M059J (cell line): ENCODE measurements at regions not wholly inside any gene's neighbourhood (a gene's known extent, or its start where the extent isn't known, plus 50 kb on each side); places are given as distances from the start of the nearest gene placed in this dataset.
A peak's percentile ranks its signal among the peaks of the same experiment; 100 is the strongest.

Experiments
- DNase-seq: peaks from one replicate; pipeline ENCODE4 v3.0.0-alpha.2; 2012; ENCODE audit warnings: low read depth

DNA sequence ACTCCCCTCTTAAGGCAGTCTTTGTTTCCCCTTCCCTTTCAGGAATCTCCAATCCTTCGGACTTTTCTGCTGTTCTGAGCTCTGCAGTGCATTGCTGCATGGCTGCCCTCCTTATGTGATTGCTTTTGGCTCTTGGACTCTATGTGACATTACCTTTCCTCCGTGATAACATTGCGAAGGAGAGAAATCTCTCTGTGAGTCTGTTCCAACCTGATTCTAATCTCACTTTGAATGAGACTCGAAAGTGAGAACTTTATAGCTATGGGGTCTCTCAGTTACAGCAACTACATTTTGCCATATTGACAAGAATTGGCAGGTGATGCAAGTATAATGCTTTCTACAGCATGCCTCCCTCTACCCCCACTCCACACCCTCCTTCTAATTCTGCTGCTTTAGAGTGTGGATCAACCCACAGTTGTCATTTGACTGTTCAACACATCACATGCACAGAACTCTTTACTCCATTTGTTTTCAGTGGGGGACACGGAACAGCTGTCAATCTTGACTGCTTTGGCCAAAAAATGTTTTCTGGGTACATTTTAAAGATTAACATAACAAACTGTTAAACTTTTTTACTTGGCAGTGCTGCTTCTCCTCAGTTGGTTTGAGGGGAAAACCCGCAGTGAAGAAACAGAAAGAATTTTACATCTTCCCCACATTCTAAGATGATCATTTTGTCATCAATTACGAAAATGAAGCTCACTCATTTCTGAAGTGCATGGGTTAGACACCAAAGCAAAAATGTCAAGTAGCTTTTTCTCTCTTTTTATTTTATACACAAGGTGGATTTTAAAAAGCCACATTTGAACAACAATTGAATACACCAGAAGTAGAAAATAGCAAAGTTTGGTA is 125.5 kb upstream of the RMST start:
- no peak for DNase-seq

DNA sequence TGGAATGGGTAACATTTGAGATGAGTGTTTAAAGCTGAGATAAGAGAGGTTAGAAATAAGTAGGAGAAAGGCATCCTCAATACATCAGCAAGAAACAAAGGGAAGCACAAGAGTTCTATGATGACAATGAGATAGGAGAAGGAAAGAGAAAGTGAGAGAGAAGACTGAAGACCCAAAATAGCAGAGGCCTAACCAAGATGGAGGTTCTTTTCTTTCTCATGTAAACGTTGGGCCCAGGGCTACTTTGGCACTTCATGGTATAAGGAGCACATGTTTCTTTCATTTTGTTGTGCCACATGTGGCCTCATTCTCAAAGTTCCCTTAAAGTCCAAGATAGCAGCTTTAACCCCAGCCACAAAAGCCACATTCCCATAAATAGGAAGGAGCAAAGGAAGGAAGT is 120.5 kb upstream of the RMST start:
- no peak for DNase-seq

DNA sequence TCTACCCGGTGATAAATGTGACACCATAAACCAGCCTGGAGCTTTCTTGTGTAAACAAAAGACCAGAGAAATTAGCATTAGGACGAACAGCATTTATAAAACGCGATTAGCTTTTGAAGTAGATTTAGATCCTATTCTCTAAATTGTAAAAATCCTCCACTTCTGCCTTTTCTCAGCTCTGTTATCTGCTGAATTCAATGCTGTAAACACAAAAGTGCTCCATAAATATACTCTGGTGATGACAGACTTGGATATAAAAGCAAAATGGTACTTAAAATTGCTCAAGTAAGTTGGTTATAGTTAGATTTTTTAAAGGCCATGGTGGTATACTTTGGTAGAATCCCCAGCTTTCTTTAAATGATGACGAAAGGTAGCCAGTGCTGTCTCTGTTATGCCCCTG is 114.6 kb upstream of the RMST start:
- no peak for DNase-seq

DNA sequence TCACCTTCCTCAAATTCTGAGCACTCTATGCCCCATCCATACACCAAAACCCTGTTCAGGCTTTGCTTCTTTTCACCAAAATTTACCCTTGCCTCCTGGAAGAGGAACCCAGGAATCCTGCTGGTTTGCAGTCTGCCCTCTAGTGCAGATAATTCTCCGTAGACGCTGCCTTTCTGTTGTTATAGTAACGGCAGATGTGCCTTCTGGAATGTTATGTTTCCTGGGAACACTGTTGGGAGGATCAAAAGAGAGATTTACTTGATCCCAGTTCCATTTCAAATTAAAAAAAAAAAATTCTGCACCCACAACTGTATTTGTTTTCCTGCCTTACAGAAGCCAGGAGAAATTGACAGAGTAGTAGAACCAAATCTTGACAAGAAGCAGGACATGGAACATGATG is 104.2 kb upstream of the RMST start:
- DNase-seq = no peak

DNA sequence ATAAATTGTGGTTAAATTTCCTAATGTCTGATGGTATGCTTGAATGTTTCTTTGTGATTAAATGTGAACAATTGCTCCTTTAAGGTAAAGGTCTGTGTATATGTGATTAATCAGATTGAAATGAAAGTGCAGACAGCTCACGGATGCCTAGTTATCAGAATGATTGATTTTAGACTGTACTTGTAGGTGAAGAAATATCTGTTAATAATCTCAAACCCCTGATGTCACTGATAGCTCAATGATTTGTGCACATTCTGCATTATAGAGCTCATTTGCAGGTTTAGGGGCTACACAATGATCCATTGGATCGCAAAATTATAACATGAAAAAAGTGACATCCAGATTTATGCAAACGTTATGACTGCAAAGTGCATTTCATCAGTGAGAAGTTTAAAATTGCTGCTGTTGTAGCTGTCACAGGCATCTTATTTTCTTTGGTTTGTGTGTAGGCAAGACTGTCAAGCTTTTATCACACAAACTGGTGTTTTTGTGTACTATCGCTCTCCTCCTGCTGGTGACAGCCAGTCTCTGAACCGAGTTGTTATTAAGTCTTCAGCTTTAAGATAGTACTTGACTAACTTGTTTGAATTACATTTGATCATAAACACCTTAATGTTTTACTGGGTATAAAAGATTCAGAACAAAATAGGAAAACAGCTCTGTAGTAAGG is 103.4 kb upstream of the RMST start:
- DNase-seq = no peak

DNA sequence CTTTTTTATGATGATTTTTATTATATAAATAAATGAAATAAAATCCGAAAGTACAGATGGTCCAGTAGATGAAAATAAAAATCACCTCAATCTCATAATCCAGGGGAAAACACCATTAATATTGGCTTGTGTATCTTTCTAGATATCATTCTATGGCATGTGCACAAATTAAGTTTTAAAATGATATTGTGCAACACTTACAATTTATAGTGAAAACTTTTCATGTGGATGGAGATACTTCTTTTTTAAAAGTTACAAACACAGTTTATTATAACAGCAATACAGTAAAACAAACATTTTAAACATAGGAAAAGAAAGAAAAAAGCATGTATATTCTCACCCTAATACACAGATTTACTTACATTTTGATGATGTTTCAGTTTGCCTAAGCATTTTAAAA is 98.9 kb upstream of the RMST start:
- no peak for DNase-seq

DNA sequence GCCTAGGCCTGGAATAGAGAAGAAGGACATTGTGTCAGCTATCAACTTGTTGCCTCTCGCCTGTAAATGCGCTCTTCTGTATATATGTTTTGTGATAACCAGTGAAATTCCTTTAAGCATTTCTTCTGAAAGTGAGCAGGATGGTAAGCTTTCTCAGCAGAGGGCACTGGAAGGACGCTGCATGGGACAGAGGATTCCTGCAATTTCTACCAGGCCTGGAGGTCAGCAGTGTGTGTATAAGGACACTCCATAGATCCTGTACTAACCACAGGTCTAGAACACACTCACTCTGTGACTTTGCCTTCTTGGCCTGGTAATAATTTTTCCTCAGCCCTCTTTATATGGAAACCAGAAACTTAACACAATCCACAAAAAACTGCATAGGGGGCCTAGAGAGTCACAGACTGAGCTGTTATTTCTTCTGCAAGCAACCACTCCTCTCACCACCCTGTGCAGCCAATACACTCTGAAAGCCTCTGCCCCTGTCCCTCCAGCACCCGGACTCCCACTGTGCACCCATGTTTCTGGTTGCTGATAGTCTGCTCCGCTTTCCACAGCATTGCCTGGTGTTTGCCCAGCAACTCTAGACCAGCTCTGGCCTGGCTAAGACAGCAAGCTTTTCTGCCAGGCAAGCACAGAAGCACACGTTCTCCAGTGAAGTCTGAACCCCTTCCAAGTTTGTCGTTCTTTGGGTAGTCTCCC is 94.0 kb upstream of the RMST start:
- no peak for DNase-seq

DNA sequence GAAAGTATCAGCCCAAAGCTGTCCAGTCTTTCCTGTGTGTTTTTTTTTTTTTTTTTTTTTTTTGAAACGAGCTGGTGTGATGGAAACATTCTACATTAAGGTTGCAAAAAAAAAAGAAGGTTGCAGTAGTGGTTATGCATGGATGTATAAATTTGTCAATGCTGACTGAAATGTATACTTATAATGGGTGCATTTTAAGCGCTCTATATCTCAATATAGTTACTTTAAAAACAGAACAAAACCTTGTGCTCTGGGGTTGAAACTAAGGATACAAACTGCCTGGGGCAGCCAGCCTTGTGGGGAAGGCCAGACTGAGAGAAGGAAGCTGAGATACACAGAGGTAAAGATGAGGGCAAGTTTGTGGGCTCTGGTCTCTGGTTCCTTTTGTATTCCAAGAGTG is 87.3 kb upstream of the RMST start:
- DNase-seq = no peak

DNA sequence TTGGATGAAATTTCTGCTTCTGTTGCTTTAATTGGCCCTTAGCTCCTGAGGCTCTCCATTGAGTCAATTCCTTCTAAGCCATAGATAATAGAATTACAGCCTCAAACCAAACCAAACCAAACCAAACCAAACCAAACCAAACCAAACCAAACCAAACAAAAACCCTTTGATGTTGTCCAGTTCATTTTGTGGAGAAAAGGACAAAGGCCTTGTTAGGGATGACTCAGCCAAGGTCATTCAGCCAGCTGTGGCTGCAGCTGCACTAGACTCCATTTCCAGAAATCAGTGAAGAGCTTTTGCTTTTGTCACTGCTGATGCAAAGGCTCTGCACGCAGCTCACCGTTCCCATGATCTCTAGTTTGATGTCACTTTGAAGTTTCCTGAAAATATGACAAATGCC is 82.2 kb upstream of the RMST start:
- DNase-seq = no peak

DNA sequence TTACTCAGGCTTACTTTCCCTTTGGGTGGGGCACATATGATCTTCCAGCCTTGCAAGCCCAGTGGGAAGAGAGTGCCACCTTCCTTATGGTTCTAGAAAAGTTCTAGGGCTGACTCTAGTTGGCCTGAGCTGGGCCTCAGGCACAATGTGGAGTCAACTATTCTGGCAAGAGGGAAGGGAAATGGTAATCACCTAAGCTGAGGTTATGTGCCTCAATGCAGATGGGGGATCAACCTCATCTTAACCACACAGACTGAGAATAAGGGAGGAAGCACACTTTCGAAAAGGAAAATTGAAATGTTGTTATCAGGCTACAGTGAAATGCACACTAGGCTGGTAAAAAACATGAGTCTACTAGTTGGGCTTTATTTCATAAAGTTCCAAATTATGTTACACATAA is 77.5 kb upstream of the RMST start:
- DNase-seq = no peak

DNA sequence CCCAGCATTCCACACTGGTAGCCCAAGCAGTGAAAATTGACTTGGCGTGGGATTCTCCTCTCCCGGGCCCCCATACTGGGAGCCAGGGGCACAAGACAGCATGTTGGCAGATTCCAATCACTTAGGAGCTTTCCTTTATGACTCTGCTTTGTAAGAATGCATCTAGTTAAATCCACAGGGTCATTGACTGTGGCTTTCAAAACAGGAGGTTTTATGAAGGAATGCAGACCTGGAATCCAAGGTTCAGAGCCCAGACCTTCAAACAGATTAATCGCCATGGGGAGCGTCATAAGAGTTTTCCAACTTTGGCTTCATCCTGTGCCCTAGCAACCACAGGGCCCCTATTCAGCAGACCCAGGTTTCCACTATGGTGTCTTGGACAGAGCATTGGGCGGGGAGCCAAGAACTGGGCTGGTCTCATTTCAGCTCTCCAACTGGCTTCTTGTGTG is 76.4 kb upstream of the RMST start:
- no peak for DNase-seq

DNA sequence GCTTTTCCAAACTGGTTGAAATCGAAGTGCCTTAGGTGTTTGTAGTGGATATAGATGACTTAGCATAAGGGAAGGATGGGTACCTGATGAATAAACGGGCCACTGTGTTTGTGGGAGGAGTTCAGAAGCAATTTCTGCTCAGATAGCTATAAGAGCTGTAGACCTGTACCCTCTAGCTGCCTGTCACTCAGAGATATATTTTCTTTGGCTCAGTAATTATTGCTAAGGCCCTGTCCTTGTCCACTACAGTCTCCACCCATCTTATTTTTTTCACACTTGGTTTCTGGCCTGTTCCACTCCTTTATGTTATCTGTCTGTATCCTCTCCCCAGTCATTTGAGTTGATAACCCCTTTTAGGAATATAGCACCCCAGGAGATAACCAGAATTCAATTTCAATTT is 74.8 kb upstream of the RMST start:
- DNase-seq = no peak

DNA sequence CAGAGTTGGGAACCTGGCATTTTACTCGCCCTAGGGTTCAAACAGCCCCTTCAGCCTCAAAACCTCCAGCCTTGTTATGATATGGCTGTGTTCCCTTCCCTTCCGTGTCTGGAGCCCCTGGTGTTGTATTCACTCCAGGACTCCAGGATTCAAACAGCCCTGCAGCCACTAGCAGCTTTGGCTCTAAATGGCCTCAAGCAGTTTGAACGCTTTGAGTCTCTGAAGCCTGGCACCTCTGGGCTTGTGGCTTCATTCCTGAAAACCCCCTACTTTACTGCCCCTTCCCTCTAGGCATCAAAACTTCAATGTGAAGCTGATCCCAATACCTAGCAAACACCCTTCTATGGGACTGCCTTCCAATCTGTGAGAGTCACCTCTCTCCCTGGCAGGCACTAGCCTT is 67.9 kb upstream of the RMST start:
- DNase-seq = no peak

DNA sequence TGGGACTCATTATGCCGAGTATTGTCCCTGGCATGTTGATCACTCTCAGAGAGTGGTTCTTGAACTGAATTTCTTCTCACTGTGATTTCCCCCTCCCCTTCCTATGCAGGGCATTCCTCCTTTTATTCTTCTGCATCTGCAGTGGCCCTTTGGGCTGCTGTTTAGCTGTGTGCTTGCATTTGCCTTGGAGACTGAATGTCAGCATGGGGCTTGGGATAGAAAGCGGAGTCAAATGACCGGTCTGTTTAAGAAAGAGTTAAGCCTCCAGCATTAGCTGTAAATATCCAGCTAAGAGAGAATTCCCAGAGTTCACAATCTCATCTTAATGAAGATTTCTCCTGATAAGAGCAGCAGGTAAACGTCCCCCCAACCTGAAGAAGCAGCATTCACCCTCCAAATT is 65.6 kb upstream of the RMST start:
- DNase-seq = no peak

DNA sequence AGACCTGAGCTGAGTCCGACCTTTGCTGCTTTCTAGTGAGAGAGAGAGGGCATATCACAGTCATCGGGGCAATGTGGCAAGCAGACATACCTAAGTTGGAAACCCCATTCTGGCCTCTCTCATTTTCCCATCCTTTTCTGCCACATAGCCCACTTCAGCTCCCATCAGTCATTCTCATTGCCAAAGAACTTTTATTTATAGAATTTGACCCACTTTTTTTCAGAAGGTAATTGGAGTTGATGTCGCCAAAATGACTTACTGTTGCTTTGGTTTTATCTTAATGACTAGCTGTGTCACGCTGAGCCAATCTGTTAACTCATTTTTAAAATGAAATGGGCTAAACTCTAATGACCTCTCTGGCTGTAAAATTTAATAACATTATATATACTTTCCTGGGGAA is 63.9 kb upstream of the RMST start:
- DNase-seq = no peak

DNA sequence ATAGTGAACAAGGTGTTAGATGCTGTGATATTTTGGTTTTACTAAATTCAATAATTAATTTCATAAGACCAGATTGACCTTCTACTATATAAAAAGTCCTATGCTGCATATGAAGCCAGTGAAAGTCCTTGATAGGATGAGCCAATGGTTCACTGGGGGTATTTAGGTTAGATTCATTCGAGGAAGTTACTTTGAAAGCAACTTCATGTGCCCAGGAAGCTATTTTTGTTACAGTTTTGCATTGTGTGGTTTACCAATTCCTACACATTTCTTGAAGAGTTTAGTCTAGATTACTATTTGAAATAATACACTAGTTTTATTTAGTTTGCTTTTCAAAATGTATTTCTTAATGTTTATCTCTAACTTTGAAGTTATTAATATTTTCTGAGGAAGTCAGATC is 58.5 kb upstream of the RMST start:
- no peak for DNase-seq

DNA sequence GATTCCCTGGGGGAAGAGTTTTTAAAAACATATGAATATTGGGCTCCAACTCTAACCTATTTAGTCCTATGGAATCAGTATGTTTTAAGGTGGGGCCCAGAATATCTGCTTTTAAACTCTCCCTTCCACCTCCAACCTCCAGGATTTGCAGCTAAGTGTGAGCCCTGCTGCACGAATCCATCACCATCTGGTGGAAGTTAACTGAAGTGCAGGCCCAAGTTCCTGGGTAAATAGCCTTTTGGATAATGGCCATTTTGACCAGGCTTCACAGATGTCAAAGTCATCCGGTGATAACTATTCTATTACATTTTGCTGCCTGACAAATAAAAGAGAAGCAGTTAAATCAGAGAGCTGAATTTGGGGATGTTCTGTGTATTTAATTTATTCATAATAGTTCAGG is 58.1 kb upstream of the RMST start:
- DNase-seq = peak; percentile 20

DNA sequence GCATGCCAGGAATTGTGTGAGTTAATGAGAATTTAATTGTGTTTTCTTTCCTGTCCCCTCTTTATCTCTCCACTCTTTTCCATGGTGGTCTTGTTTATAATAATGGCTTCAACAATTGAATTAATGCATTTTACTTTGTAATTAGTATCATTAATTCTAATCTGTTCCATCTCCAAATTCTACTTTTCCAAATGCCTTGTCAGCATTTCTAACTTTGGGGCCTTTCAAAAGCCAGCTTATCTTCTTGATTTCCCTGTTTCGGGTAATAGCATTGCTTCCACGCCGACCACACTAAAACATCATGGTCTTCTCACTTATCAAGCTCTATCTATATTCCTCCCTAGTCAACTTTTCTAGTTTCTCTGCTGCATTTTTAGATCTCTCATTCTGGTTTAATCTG is 54.2 kb upstream of the RMST start:
- no peak for DNase-seq

DNA sequence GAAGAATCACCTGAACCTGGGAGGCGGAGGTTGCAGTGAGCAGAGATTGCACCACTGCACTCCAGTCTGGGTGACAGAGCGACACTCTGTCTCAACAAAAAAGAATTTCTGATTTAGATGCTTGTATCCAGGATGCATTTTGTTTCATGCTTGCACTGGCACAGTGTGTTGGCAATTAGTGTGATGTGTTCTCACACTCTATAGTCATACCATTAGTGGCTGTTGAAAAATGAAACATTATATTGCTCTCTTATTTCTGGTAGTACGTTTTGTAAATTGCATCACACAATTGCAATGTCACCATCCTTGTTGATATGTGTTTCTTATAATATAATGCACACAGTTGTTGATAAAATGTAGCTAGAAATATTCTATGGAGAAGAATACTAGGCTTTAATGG is 51.3 kb upstream of the RMST start:
- DNase-seq = no peak
